Chondrocyte (in vitro differentiated cells): ENCODE measurements at regions not wholly inside any gene's neighbourhood (a gene's known extent, or its start where the extent isn't known, plus 50 kb on each side); places are given as distances from the start of the nearest gene placed in this dataset.
"Not testable (repeated sequence)": the region's sequence is repeated elsewhere in the genome, so short reads cannot be mapped to it uniquely, and the experiment has no call there.

Experiments
- DNase-seq: peaks from one replicate; pipeline ENCODE4 v3.0.0; 2021; ENCODE audit warnings: mixed read lengths, low spot score
- H3K27ac Mint-ChIP-seq: one replicate; pipeline ENCODE4 v1.8.0; 2021; ENCODE audit warnings: mild to moderate bottlenecking, moderate library complexity, mixed read lengths; ENCODE audit not compliant: unreplicated experiment
- H3K27me3 Mint-ChIP-seq: 2 replicates; pipeline ENCODE4 v1.8.0; 2021; ENCODE audit warnings: low read depth, mixed read lengths
- H3K36me3 Mint-ChIP-seq: 2 replicates; pipeline ENCODE4 v1.8.0; 2021; ENCODE audit warnings: low read depth, mixed read lengths
- H3K4me1 Mint-ChIP-seq: 2 replicates; pipeline ENCODE4 v1.8.0; 2021; ENCODE audit warnings: low read depth, mild to moderate bottlenecking, mixed read lengths
- H3K4me3 Mint-ChIP-seq: one replicate; pipeline ENCODE4 v1.8.0; 2021; ENCODE audit warnings: mild to moderate bottlenecking, moderate library complexity, mixed read lengths; ENCODE audit not compliant: unreplicated experiment
- H3K9me3 Mint-ChIP-seq: 2 replicates; pipeline ENCODE4 v1.8.0; 2021; ENCODE audit warnings: low read depth, mixed read lengths
- TF ChIP-seq, protein P1 (sequence below): fragments of 200-600 bp; sonication (generic); IDR thresholded peaks from 2 replicates; pipeline ENCODE4 v1.5.0; 2021; ENCODE audit warnings: antibody characterized with exemption, mild to moderate bottlenecking, moderate library complexity

DNA sequence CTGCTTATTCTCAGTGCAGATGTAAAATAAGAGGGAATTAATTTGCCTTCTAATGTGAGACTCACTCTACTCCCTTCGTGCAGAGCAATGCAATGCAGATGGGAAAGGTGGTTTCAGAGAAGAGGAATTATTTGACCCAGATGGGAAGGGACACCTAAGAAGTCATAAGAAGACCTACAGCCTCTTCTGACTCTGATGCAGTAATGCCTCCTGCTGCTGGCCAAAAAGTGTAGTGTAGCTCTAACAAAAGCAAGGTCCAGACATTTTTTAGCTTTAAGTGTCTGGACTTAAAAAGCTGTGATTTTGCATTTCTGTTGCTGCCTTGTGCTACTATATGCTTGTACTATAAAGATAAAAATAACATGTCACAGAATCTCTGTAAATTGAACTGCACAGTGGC is 501.4 kb downstream of the TTLL7 start:
- DNase-seq = no peak
- Mint-ChIP-seq H3K4me1 (peaks cover 4% of the 10 kb centered on the region), H3K9me3 (no peaks in the 10 kb centered on the region), H3K4me3 (no peak overlapping the region), H3K36me3 (no peaks in the 10 kb centered on the region), H3K27ac (no peak overlapping the region), H3K27me3 (no peaks in the 10 kb centered on the region)
- TF ChIP-seq, protein P1, sequence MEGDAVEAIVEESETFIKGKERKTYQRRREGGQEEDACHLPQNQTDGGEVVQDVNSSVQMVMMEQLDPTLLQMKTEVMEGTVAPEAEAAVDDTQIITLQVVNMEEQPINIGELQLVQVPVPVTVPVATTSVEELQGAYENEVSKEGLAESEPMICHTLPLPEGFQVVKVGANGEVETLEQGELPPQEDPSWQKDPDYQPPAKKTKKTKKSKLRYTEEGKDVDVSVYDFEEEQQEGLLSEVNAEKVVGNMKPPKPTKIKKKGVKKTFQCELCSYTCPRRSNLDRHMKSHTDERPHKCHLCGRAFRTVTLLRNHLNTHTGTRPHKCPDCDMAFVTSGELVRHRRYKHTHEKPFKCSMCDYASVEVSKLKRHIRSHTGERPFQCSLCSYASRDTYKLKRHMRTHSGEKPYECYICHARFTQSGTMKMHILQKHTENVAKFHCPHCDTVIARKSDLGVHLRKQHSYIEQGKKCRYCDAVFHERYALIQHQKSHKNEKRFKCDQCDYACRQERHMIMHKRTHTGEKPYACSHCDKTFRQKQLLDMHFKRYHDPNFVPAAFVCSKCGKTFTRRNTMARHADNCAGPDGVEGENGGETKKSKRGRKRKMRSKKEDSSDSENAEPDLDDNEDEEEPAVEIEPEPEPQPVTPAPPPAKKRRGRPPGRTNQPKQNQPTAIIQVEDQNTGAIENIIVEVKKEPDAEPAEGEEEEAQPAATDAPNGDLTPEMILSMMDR = peak; percentile 69

DNA sequence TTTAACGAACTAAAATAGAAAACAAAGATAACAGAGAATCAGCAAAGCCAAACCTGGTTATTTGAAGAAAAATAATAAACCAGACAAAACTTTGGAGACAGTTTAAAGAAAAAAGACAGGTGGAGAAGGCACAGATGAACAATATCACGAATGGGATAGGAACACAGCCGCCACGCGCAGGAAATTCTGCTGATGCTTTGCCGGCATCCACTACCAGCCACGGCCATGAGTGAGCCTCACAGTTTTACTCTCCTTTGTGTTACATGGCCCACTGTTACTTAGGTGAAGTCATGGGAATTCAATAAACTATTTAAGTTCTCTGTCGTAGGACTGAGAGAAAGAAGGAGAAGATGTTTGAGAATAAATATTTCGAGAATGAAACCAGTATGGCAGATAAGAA is 503.4 kb downstream of the TTLL7 start:
- Mint-ChIP-seq H3K4me3 (no peak overlapping the region), H3K4me1 (no peaks in the 10 kb centered on the region), H3K36me3 (no peaks in the 10 kb centered on the region), H3K27me3 (no peaks in the 10 kb centered on the region), H3K9me3 (no peaks in the 10 kb centered on the region), H3K27ac (no peak overlapping the region)
- TF ChIP-seq, protein P1 = no peak
- no peak for DNase-seq

GRCh38 chr1:83493633-83494032 is 505.3 kb downstream of the TTLL7 start:
- no peak for DNase-seq
- H3K36me3 Mint-ChIP-seq = no peaks in the 10 kb centered on the region
- no peaks in the 10 kb centered on the region for H3K4me1 Mint-ChIP-seq
- no peak overlapping the region for H3K27ac Mint-ChIP-seq
- no peak overlapping the region for H3K4me3 Mint-ChIP-seq
- no peaks in the 10 kb centered on the region for H3K27me3 Mint-ChIP-seq
- TF ChIP-seq, protein P1 = no peak
- H3K9me3 Mint-ChIP-seq = no peaks in the 10 kb centered on the region

- H3K4me1 Mint-ChIP-seq = no peaks in the 10 kb centered on the region
- no peaks in the 10 kb centered on the region for H3K9me3 Mint-ChIP-seq
- H3K36me3 Mint-ChIP-seq = no peaks in the 10 kb centered on the region
- no peaks in the 10 kb centered on the region for H3K27me3 Mint-ChIP-seq
- TF ChIP-seq, protein P1 = no peak
- no peak for DNase-seq
- H3K4me3 Mint-ChIP-seq = no peak overlapping the region
- H3K27ac Mint-ChIP-seq = no peak overlapping the region
Measured at GRCh38 chr1:83491930-83492329, 507.0 kb downstream of the TTLL7 start.

DNA sequence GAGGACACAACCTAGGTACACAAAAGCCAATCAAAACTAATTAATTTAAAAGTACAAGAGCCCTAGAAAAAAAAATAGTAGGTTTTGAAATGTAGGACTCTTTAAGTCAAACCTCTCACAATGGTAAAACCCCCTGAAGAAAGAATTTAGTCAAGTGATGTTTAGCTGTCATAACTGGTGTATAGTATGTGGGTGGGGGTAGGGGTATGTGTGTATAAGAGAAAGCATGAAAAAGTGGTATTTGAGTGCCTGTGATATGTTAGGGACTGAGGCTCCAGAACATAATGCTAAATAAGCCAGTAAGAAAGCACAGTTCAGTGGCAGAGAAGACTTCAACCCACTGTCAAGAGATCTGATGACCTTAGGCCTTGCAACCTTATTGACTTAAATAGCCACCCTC is 507.9 kb downstream of the TTLL7 start:
- no peak overlapping the region for H3K27ac Mint-ChIP-seq
- DNase-seq = no peak

DNA sequence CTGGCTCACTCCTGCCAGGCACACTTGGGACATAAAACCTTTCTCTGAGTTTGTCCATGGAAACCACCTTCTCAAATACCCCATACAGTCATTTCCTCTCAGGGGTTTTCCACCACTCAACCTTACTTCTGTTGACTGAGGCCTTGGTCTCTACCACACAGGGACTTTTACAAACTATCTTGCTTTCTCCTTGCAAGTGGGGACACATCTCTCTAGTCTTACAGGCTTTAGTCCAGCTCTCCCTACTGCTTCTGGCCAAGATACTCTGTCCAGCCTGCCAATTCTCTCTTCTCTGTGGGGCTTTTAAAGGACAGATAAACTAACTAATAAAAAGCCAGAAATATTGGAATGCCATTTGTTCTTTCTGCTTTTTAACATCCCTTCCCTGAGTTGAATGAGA is 510.8 kb downstream of the TTLL7 start:
- H3K27ac Mint-ChIP-seq, H3K27me3 Mint-ChIP-seq, DNase-seq, H3K4me3 Mint-ChIP-seq, H3K9me3 Mint-ChIP-seq, H3K4me1 Mint-ChIP-seq, H3K36me3 Mint-ChIP-seq: not testable (repeated sequence)

More for the DNA sequence above, 507.9 kb downstream of the TTLL7 start:
- Mint-ChIP-seq H3K4me1 (no peaks in the 10 kb centered on the region), H3K9me3 (no peaks in the 10 kb centered on the region), H3K4me3 (no peak overlapping the region), H3K27me3 (no peaks in the 10 kb centered on the region), H3K36me3 (no peaks in the 10 kb centered on the region)
- TF ChIP-seq, protein P1 = no peak

DNA sequence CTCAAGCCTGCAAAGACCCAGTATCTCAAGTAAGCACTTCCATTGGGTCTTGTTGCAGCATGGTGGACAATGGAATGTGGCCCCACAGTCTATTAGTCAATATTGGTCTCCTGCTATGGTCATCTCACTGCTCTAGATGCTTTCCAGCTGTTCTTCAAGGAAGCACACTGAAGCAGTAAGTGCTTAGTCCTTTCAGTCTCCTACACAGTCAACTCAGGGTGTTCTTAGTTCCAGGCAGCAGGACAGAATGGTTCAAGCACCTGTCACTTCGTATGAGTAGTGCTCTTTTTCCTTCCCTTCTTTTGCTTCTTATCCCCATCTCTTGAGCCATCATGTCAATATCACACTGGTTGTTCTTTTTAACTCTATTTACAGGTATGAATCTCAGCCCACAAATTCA is 511.5 kb downstream of the TTLL7 start:
- not testable (repeated sequence) for H3K27ac Mint-ChIP-seq, H3K36me3 Mint-ChIP-seq, H3K4me3 Mint-ChIP-seq, H3K4me1 Mint-ChIP-seq, H3K9me3 Mint-ChIP-seq, H3K27me3 Mint-ChIP-seq, DNase-seq

- H3K9me3 Mint-ChIP-seq, H3K27ac Mint-ChIP-seq, DNase-seq, H3K36me3 Mint-ChIP-seq, H3K27me3 Mint-ChIP-seq, H3K4me3 Mint-ChIP-seq, H3K4me1 Mint-ChIP-seq: not testable (repeated sequence)
Measured at GRCh38 chr1:83485314-83486019, 513.5 kb downstream of the TTLL7 start.
